Suprapubic skin (tissue), 4 donors: ENCODE measurements at regions not wholly inside any gene's neighbourhood (a gene's known extent, or its start where the extent isn't known, plus 50 kb on each side); places are given as distances from the start of the nearest gene placed in this dataset.

ENCODE experiments used
- EP300 ChIP-seq: sonication (generic); formaldehyde crosslinking; IDR thresholded peaks from one replicate; pipeline ENCODE4 v1.6.1; 2017; ENCODE audit warnings: antibody characterized with exemption
- POLR2A ChIP-seq, 2 donors: fragments of 450-650 bp; IDR thresholded peaks; one replicate each; pipeline ENCODE4 v1.6.1; 2017; ENCODE audit warnings: antibody characterized with exemption in 2 of 2, mild to moderate bottlenecking in 2 of 2, moderate library complexity in 2 of 2
- POLR2AphosphoS5 ChIP-seq, 3 donors: sonication (generic); formaldehyde crosslinking; IDR thresholded peaks; one replicate each; pipeline ENCODE4 v1.6.1; 2017; ENCODE audit warnings: antibody characterized with exemption in 3 of 3
- TF ChIP-seq, protein P1 (sequence below), 2 donors: fragments of 200-600 bp in 1 of 2; fragments of 450-650 bp in 1 of 2; sonication (generic) in 1 of 2; IDR thresholded peaks; one replicate each; pipeline ENCODE4 v1.5.1; 2016 to 2019; ENCODE audit warnings: antibody characterized with exemption in 2 of 2, mild to moderate bottlenecking in 1 of 2, moderate library complexity in 1 of 2

DNA sequence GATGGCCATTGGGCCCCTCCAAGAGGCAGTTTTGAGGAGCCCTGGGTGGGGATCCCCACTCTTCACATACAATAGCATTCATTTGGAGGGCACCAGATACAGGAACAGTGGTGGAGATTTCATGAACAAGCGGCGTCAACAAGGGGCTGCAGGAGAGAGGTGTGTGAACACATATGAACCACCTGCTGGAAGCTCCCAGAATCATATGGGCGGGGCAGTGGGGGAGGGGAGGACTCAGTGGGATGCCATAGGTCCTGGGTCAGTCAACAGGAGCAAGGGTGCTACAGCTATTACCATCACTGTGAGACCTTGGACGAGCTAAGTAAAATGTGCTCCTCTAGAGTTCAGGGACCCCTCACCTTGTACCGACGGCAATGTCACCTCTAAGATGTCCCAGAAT, 100.4 kb upstream of the IRF2BP2 start:
- TF ChIP-seq, protein P1, sequence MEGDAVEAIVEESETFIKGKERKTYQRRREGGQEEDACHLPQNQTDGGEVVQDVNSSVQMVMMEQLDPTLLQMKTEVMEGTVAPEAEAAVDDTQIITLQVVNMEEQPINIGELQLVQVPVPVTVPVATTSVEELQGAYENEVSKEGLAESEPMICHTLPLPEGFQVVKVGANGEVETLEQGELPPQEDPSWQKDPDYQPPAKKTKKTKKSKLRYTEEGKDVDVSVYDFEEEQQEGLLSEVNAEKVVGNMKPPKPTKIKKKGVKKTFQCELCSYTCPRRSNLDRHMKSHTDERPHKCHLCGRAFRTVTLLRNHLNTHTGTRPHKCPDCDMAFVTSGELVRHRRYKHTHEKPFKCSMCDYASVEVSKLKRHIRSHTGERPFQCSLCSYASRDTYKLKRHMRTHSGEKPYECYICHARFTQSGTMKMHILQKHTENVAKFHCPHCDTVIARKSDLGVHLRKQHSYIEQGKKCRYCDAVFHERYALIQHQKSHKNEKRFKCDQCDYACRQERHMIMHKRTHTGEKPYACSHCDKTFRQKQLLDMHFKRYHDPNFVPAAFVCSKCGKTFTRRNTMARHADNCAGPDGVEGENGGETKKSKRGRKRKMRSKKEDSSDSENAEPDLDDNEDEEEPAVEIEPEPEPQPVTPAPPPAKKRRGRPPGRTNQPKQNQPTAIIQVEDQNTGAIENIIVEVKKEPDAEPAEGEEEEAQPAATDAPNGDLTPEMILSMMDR (IDR thresholded peaks at IDR 0.05): no peak
- no peak for TF ChIP-seq POLR2A (IDR thresholded peaks at IDR 0.05)
- no peak for TF ChIP-seq POLR2AphosphoS5 (IDR thresholded peaks at IDR 0.05)
- no peak for TF ChIP-seq EP300
